HT-29 (cell line): ENCODE measurements at regions not wholly inside any gene's neighbourhood (a gene's known extent, or its start where the extent isn't known, plus 50 kb on each side); places are given as distances from the start of the nearest gene placed in this dataset.
"Not testable (repeated sequence)": the region's sequence is repeated elsewhere in the genome, so short reads cannot be mapped to it uniquely, and the experiment has no call there.

ENCODE experiments used
- DNase-seq: peaks from one replicate; pipeline ENCODE4 v3.0.0-alpha.2; 2015; ENCODE audit warnings: low spot score

GRCh38 chr6:139525415-139525814, 151.0 kb upstream of the CITED2 start:
- no peak for DNase-seq

GRCh38 chr6:139523986-139524385, 149.5 kb upstream of the CITED2 start:
- no peak for DNase-seq

- no peak for DNase-seq
Measured at GRCh38 chr6:139522511-139523220, 148.2 kb upstream of the CITED2 start.

GRCh38 chr6:139521338-139521737, 146.9 kb upstream of the CITED2 start:
- DNase-seq = no peak

GRCh38 chr6:139520321-139520768, 145.9 kb upstream of the CITED2 start:
- DNase-seq = no peak

GRCh38 chr6:139519571-139520031, 145.2 kb upstream of the CITED2 start:
- no peak for DNase-seq

GRCh38 chr6:139519097-139519496, 144.6 kb upstream of the CITED2 start:
- DNase-seq = no peak

GRCh38 chr6:139518556-139519091, 144.2 kb upstream of the CITED2 start:
- no peak for DNase-seq

- not testable (repeated sequence) for DNase-seq
Measured at GRCh38 chr6:139517998-139518555, 143.6 kb upstream of the CITED2 start.

GRCh38 chr6:139515511-139515910, 141.1 kb upstream of the CITED2 start:
- no peak for DNase-seq

- DNase-seq = no peak
Measured at GRCh38 chr6:139514819-139515218, 140.4 kb upstream of the CITED2 start.

- DNase-seq = no peak
Measured at GRCh38 chr6:139510040-139510790, 135.8 kb upstream of the CITED2 start.

GRCh38 chr6:139509167-139509566, 134.7 kb upstream of the CITED2 start:
- no peak for DNase-seq

- no peak for DNase-seq
Measured at GRCh38 chr6:139508576-139508975, 134.1 kb upstream of the CITED2 start.

- DNase-seq = no peak
Measured at GRCh38 chr6:139508023-139508422, 133.6 kb upstream of the CITED2 start.

GRCh38 chr6:139500977-139501376, 126.5 kb upstream of the CITED2 start:
- no peak for DNase-seq

- DNase-seq = no peak
Measured at GRCh38 chr6:139498715-139499114, 124.3 kb upstream of the CITED2 start.

GRCh38 chr6:139497345-139497961, 123.0 kb upstream of the CITED2 start:
- DNase-seq = no peak

GRCh38 chr6:139496654-139497344, 122.4 kb upstream of the CITED2 start:
- DNase-seq = no peak

GRCh38 chr6:139494376-139494990, 120.0 kb upstream of the CITED2 start:
- DNase-seq = no peak

GRCh38 chr6:139490482-139490881, 116.0 kb upstream of the CITED2 start:
- no peak for DNase-seq
